ENCODE measurements at regions not wholly inside any gene's neighbourhood (a gene's known extent, or its start where the extent isn't known, plus 50 kb on each side); places are given as distances from the start of the nearest gene placed in this dataset.
"Not testable (repeated sequence)": the region's sequence is repeated elsewhere in the genome, so short reads cannot be mapped to it uniquely, and the experiment has no call there.

DNA sequence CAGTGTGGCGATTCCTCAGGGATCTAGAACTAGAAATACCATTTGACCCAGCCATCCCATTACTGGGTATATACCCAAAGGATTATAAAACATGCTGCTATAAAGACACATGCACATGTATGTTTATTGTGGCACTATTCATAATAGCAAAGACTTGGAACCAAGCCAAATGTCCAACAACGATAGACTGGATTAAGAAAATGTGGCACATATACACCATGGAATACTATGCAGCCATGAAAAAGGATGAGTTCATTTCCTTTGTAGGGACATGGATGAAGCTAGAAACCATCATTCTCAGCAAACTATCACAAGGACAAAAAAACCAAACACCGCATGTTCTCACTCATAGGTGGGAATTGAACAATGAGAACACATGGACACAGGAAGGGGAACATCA lies 335.8 kb upstream of the PCDH18 start:
- TF ChIP-seq, protein P1, sequence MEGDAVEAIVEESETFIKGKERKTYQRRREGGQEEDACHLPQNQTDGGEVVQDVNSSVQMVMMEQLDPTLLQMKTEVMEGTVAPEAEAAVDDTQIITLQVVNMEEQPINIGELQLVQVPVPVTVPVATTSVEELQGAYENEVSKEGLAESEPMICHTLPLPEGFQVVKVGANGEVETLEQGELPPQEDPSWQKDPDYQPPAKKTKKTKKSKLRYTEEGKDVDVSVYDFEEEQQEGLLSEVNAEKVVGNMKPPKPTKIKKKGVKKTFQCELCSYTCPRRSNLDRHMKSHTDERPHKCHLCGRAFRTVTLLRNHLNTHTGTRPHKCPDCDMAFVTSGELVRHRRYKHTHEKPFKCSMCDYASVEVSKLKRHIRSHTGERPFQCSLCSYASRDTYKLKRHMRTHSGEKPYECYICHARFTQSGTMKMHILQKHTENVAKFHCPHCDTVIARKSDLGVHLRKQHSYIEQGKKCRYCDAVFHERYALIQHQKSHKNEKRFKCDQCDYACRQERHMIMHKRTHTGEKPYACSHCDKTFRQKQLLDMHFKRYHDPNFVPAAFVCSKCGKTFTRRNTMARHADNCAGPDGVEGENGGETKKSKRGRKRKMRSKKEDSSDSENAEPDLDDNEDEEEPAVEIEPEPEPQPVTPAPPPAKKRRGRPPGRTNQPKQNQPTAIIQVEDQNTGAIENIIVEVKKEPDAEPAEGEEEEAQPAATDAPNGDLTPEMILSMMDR (IDR thresholded peaks at IDR 0.05) = not testable (repeated sequence)
- not testable (repeated sequence) for TF ChIP-seq POLR2A (IDR thresholded peaks at IDR 0.05)

All from testis (tissue), 2 donors.